NCI-H1930 (cell line): ENCODE measurements at regions not wholly inside any gene's neighbourhood (a gene's known extent, or its start where the extent isn't known, plus 50 kb on each side); places are given as distances from the start of the nearest gene placed in this dataset.

Source experiments
- DNase-seq, 2 experiments: peaks; one replicate each; lab custom pipeline; 2025; lab: John Stamatoyannopoulos, UW

DNA sequence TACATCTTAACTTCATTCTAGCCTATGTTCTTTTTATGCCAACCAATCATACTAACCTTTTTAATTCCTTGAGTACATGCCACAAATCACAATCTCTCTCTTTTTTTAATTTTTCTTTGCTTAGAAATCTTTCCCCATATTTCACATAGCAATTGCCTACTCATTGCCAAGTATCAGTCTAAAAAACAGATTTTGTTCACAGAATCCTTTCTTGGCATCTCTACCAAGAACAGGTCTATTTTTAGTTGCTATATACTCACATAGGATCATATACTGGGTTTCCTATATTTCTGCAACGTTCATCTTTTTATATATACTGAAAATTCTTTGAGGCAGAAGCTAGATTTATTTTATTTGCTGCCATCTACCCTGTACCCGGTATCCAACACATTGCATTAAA is 292.1 kb downstream of the GASK1B start:
- DNase-seq = no peak

DNA sequence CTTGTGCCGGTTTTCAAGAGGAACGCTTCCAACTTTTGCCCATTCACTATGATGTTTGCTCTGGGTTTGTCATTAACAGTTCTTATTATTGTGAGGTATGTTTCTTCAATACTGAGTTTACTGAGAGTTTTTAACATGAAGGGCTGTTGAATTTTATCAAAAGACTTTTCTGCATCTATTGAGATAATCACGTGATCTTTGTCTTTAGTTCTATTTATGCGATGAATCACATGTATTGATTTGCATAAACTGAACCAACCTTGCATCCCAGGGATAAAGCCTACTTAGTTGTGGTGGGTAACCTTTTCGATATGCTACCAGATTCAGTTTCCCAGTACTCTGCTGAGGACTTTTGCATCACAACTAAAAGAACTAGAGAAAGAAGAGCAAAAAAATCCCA is 318.0 kb downstream of the GASK1B start:
- no peak for DNase-seq

DNA sequence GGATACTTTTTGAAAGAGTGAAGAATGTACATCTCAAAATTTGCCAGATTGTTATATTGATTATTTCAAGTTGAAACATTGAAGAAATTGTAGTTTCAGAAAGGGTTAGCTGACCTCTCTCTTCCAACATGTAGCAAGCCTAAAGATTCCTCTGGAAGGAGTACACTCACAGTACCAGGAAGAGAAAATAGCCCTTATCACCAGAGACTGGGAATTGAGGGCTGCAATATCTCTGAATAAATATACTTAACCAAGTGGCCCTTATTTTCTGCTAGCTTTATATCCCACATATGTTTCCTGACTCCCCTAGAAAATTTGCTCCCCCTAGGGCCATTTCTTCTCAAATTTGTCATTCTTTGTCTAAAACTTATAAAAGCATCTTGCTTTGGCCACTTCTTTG is 332.2 kb downstream of the GASK1B start:
- no peak for DNase-seq

DNA sequence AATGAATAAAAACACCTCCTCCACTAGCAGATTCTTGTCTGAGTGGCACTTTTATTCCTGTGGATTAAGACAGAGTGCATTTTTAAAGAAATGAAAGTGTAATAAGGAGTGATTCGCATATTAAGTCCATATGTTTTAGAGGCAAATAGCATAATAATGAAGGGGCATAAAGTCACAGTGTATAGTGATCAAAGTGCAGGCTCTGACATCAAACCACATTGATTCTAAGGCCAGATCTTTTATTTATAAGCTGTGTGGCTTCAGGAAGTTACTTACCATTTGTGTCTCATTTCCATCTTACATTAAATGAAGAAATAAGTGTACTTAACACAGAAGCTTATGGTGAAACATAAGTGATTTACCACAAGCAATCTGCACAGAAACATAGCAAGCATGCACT is 332.8 kb downstream of the GASK1B start:
- DNase-seq = no peak

DNA sequence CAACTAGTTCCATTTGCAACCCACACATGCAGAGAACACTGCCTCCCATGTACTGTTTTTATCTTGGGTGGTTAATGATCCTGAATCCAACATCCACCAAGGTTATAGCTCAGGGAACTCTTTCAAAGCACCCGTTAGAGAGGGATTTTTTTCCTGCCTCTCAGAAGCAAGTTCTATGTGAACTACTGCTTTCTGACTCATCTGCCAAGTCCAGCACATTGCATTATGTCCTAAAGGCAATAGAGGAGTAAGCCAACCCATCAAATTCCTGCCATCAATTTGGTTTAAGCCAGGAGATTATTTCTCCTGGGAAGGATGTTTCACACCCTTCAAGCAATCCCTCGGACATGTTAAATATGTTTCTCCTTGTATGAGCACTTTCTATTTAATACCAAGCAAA is 334.5 kb downstream of the GASK1B start:
- DNase-seq = no peak

DNA sequence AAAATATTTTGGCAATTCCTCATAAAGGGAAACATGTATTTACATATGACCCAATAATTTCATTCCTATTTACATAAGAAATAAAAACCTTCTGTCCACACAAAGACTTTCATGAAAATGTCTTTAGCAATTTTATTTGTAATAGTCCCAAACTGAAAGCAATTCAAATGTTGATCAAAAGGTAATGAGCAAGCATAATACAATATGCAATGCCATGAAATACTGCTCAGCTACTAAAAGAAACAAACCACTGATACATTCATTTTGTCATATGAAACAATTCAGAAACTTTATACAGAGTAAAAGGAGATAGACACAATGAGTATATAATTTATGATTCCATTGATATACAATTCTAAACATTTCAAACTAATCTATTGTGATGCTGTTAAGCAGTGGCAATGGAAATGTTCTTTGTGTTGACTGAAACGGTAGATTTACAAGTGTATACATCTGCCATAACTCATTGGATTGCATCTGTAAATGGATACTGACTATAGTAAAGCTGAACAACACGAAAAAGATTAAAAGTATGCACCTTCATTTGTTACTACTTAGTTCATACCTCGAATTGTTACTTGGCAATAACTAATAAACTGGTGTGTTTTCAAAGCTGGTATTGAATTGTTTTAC is 335.6 kb downstream of the GASK1B start:
- peak in 1 of 2 experiments; percentile 13 for DNase-seq

DNA sequence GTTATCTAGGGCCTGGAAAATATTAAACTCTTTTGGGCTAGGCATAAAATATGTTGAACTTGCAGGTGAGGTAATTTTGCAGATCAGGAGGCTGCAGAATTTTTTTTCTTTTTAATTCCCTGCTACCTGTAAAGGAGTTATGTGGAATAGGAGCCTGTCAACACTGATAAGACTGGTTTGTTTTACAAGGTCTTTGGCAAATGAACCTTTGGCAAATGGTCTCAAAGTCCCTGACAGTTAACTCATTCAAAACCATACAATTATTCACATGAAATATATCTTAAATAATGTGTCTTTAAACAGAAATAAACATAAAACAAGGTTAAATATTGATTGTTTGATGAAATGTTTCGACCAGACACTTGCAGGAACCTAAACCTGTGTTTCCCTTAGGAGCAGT is 340.2 kb downstream of the GASK1B start:
- DNase-seq = no peak

DNA sequence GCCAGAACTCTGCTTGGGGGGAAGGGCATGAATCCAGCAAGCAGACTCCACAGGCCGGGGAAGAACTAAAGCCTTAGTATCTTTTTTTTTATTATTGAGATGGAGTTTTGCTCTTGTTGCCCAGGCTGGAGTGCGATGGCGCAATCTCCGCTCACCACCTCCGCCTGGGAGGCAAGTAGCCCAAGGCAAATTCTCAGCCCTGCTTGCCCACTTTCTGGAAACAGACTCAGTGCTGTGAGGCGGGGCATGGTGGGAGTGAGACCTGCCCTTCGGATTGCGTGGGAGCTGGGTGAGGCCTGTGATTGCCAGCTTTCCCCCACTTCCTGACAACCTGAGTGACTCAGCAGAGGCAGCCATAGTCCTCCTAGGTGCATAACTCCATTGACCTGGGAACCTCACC is 348.8 kb downstream of the GASK1B start:
- DNase-seq = no peak

DNA sequence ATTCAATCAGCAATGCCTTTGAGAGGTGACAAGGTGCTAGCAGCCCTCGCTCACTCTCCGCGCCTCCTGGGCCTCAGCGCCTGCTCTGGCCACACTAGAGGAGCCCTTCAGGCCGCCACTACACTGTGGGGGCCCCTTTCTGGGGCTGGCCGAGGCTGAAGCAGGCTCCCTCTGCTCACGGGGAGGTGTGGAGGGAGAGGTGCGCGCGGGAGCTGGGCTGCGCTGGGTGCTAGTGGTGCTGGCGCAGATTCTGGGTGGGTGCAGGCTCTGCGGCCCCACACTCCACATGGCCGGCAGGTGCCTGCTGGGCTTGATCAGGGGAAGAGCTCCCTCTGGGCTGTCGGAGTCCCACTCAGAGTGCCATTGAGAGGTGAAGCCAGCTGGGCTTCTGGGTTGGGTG is 351.0 kb downstream of the GASK1B start:
- no peak for DNase-seq

DNA sequence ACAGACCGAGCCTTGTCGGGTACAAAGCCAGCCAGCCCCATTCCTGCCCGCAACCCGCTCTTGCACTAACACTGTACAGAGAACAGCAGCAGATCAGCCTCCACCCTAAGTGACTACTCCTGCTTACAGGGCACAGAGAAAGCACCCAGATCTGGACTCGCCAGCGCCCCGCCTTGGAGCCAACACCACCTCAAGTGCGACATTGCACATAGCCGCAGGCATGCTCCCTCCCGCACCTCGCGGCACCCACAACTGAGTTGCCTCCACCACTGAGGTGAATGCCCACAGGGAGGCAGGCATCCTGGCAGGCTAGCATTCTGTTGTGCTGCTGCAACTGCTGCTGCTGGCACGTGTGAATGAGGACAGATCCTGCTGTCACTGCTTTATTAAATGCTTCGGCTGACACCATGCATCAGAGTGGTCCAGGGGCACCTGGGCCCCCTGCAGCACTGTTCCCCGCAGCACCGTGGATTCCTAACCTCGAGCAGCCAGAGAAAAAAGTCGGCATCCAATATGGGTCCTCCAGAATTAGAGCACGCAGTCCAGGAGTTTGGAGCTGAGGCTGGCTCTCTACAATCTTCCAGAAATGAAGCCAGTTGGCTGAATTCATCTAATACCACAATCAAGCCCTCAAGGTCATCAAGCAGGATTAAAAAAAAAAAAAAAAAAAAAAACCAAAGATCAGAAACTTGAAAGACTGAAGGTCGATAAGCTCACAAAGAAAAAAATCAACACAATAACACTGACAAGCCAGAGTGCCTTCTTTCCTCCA is 352.9 kb downstream of the GASK1B start:
- DNase-seq = no peak

DNA sequence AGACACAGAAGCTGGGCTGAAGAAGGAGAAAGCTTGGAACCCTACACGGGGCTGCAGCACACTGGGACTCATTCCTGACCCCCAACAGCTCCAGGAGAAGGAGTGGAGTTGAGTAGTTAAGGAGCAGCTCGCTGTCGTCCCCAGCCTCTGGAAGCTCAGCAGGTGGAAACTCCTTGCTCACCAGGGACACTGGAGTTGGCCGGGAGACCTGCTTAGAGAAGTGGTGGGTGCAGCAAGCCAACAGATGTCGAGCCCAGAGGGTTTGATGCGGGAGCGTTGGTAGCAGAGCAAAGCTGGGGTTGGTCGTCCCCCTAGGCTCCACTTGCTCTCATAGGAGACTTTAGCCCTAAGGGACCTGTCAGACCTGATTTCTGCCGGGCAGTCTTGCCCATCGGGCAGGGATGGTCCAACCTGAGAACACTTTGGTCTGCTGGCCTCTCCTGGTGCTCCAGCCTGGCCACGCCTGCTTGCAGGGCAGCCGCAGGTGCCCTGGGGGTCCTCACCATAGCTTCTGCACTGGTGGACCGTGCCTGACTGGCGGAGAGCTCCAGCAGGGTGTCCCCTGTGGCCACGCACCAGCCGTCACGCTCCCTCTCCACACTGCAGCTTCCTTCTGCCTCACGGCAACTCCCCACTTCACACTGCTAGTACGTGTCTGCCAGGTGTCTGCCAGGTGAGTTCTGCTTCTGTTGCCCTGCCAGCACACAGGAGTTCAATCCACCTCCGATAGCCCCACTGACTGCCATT is 353.7 kb downstream of the GASK1B start:
- DNase-seq = no peak

DNA sequence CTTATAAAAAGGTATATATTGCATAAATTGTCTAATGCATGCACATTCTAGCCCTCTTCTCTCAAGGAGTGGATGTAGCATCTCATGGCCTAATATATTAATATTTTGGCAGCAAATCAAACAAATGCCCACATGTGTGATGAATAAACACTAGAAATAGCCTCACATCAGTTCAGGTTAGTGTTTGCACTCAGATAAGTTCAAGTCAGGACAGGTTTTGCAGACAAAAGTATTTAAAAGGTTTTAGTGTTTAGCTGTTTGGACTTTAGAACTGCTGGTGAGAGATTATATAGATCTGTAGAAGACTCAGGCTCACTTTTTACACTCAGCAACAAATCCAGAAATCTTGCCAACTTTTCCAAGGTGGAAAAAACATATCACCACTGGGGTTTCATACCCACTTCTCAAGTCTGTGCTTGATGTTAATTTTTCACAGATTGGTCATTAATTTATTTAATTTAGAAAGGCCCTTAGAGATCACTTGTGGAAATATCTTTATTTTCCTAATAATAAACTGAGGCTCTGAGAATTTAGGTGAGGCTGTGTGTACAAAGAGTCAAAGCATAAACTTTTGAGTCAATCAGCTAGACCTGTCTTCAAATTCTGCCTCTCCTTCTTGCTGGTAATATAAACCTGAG is 362.6 kb downstream of the GASK1B start:
- DNase-seq = no peak

DNA sequence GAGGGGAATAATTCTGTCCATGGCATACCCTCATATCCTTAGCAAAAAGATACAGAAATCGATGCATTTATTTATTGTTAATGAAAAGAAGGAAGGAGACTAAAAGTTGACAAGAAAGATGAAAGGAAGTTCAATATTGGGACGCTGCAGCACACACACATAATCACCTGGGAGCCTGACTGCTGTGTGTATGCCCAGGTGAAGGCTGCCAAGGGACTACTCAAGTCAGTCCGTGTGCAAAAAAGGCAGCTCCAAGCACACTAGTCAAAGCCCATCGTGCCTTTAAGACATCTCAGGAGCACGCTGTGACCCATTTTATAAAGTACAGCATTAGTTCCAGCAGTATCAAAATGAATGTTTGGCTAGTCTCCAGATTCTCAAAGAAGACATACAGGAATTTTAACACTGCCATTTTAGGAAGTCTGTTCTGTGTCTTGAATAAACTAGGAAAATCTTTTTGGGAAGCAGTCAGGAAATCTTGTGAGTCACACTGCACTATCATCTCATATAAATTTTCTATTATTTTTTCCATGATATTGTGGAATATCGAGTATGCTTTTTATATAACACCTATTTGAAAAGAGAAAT is 363.9 kb downstream of the GASK1B start:
- DNase-seq = no peak

DNA sequence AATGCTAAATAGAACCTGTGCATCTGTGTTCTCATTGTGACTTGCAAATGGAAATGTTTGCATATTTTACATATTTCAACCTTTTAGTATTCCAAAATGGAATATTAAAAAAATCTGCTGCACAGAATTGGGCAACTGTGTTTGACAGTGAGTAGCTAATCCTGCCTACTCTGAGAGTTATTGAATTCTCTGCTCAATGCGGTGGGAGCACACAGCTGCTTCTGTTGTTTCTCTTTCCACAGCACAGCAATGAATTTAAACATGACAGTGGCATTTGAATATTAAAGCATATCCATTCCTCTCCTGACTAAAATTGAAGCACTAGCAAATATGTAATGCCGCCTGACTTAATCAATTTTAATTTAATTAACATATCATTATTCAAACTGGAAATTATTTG is 366.6 kb downstream of the GASK1B start:
- no peak for DNase-seq

DNA sequence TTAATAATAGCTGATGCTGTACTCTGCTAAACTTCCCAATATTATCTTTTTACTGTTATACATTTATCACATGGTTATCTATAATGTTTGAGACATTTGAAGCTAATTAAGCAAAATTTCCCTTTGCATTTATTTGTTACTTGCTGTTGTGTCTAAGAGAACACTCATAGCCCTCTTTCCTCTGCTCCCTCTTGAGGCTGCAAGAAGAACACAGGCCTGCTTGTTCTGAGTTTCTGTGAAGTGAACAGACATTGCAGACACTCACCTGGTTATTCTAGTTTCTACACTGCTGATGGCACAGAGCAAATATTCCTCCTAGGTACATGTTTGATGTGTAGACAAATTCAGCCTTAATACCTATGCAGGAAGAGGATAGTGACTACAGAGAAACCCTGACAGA is 367.8 kb downstream of the GASK1B start:
- DNase-seq = no peak

DNA sequence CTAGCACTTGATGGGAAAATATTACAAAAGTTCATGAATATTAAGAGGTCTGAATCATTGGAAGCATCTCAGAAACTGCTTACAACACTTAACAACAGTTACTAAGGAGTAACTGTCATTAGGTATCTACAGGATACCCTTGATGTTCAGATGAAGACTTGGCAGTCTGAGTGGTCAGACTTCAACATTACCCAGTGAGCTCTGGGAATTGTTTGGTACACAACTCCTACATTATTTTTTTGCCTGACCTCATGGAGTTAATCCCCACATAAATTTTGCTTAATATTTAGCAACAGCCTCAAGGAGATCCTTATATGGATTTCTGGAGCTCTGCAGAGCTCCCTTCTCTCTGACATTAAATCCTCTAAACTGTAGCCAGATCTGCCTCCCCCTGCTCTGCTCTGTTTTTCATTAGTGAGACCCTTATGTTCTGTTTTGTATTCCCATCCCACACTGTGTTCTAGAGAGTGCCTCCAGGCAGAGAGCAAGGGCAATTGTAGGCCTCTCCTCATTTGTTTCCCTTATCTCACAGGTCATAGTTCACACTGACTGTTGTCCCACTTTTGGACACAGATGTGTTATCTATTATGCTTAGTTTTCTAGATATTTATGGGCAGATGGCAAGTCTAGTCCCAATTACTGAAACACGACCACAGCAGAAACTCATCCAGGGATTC is 368.8 kb downstream of the GASK1B start:
- no peak for DNase-seq

DNA sequence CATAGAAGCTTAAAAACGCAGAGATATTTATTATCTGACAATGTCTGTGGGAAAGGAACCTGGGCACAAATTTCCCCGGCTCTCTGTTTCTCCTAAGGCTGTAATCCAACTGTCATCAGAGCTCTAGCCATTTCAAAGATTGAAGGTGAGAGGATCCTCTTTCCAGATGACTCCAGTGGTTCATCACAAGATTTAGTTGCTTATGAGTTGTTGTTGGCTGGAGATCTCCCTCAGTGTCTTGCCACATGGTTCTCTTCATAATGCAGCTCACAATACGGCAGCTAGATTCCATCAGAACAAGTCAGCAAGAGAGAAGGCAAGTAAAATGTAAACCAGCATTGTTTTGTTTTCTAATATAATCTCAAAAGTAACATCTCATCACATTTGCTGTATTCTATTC is 369.4 kb downstream of the GASK1B start:
- DNase-seq = no peak

DNA sequence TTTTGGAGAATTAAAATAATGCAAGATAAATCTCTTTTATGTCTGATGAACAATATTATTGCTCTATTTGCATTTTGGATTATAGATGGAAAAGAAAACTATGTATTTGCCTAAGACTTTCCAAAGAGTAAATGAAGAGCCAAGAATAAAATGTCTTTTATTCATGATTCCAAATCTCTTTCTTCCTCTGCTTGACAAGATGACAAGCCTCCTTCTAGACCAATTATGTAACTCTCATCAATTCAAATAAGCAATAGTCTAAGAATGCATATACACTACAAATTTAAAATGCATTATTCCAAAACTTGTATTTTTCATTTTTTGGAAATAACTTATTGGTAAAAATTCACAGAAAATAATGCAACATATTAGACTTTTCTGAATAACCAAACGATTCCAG is 377.3 kb downstream of the GASK1B start:
- DNase-seq = no peak

DNA sequence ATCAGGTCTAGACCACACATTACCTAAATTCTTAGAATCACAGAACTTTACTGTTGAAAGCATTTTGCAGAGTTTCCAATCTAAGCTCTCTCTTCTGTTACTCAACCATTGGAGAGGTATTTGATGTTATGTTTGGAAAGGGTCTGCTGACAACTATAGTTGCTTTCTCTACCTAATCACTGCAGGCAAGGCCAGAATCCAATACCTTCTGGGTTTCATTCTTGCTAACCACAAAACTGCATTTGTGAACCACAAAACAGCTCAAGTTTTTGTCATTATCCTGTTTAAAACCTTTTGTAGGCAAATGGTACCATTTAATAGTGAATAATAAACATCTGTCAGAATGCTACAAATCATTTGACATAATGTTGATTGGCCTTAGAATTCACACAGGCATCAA is 380.1 kb downstream of the GASK1B start:
- no peak for DNase-seq

DNA sequence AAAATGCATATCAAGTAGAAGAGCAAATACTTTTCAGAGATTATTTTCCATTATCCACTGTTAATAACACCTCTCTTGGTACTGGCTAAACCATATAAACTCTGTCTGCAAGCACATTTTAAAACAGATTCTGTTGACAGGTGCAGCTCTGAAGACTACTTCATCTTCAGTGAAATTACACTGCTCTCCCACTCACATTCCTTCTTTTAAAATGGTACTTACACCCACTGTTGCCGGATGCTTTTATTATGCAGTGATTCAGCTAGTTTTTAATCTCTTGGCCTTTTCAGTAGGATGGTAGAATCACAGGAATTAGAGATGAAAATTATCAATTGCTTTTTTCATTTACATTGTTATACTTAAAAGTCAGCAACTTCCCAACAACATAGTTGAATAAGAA is 381.6 kb downstream of the GASK1B start:
- no peak for DNase-seq

DNA sequence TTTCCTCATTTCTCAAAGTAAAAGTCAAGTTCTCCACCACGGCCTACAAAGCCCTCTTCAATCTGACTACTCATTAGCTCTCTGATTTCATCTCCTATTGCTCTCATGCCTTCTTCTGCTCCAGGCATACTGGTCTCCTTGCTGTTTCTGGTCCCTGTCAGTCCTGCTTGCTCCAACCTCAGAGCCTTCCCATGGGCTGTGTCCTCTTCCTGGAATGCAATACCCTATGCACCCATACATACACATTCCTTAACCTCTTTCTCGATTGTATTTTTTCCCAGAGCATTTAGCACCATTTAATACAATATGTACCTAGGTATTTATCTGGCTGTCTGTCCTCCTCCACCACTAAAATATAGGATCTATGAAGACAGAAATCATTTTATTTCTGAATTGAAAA is 385.2 kb downstream of the GASK1B start:
- no peak for DNase-seq

DNA sequence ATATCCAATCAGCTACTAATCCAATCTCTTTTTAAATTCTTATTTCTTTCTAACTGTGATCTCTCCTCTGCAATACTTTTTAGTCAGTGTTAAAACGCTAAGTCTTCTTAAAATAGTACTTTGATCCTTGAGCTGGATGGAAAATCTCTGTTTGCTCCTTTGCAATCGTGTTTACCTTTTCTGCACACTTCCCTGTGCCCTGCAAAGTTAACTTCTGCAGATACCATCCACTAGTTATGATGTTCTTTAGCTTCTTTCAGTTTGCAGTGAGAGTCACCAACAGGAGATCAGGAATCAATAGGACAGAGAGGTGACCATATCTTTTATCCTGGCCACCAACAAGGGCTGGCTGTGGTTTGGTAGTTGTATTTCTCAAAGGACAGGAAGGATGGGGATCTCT is 391.5 kb downstream of the GASK1B start:
- no peak for DNase-seq
